ENCODE measurements at regions not wholly inside any gene's neighbourhood (a gene's known extent, or its start where the extent isn't known, plus 50 kb on each side); places are given as distances from the start of the nearest gene placed in this dataset.

DNA sequence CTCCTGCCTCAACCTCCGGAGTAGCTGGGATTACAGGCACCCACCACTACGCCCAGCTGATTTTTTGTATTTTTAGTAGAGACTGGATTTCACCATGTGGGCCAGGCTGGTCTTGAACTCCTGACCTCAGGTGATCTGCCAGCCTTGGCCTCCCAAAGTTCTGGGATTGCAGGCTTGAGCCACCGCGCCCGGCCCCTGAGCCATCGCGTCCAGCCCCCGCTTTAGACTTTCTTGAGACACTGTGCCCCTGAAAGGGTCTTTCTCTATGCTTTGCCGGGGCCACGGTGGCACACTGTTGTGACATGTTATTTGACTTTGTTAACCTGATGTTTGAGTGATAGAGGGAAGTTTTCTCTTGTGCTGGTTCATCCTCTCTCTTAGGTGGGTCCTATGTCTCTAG lies 186.4 kb downstream of the BTG1 start:
- no peak for DNase-seq

DNA sequence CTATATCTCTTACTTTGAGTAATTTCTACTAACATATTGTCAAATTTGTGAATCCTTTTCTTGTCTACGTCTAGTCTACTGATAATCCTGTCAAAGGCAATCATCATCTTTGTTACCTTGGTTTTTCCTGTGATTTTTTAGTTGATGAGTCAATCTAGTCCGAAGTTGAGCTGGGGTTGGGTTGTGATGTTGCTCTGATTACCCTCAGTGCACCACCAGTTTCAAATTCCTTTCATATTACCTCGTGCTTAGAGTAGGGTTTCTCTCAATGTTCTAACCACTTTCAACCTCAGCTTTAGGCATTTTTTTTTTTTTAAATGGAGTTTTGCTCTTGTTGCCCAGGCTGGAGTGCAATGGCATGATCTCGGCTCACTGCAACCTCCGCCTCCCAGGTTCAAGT lies 186.8 kb downstream of the BTG1 start:
- peak; percentile 84 for DNase-seq

DNA sequence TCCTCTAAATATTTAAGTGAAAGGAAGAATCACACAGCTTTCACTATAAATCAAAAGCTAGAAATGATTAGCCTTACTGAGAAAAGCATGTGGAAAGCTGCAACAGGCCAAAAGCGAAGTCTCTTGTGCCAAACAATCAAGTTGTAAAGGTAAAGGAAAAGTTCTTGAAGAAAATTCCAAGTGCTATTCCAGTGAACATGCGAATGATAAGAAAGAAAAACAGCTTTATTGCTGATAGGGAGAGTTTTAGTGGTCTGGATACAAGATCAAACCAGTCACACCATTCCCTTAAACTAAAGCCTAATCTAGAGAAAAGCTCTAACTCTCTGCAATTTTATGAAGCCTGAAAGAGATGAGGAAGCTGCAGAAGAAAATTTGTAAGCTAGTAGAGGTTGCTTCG lies 190.9 kb downstream of the BTG1 start:
- DNase-seq: no peak

DNA sequence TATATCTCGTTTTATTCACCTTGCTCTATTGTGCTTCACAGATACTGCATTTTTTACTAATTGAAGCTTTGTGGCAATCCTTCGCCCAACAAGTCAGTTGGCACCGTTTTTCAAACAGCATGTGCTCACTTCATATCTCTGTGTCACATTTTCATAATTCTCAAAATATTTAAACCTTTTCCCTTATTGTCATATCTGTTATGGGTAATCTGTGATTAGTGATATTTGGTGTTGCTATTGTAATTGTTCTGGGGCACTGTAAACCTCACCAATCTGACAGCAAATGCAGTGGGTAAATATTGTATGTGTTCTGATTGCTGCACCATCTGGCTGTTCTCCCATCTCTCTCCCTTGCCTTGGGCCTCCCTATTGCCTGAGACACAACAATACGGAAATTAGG lies 191.3 kb downstream of the BTG1 start:
- DNase-seq: no peak

DNA sequence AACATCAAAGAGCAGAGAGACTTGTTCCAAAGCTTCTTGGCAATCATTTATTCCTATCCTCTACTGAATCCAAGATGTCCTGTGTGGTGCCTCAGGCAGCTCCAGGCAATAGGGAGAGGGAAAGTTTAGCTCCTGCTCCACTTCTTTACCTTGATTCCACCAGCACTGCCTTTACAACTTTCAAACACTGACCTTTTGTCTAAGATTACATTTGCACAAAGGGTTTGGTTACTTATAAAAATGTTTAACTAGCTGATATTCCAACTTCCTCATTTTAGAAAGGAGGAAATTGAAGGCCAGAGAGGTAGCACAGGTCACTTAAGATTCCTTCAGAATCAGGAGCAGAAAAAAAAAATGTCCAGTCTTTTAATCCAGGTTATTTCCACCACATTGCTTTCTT lies 192.7 kb downstream of the BTG1 start:
- DNase-seq: no peak

DNA sequence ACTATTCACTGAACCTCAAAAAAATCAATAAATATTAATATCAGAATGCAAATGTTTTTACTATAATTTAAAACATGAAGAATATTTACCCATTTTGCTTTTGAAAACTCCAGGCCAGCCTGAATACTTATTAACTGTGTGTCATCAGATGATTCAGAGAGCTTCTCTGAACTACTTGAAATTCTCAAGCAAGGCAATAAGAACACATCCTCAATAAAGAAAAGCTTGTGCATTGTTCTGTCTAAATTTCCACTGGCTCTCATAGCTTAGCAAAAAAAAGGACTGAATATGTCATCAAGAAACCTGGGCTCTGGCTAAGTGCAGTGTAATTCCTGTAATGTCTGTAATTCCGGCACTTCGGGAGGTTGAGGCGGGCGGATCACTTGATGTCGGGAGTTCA lies 194.1 kb downstream of the BTG1 start:
- DNase-seq: peak; percentile 21

DNA sequence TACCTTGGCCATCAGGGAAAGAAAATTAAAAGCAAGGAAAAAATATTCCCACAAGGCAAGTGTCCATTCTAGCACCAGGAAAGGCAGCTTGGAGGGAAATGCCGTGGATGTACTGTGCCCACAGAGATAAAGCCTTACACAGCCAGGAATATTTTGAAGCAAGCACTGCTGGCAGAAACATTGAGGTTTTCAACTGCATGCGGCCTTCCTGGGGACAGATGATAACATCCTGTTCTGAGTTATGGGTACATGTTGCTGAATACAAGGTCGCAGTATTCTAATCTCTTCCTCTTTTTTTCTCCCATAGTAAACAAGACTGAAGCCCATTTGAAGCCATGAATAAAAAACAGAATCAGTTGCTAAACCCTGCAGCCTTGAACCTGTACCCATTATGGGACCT lies 197.1 kb downstream of the BTG1 start:
- no peak for DNase-seq

DNA sequence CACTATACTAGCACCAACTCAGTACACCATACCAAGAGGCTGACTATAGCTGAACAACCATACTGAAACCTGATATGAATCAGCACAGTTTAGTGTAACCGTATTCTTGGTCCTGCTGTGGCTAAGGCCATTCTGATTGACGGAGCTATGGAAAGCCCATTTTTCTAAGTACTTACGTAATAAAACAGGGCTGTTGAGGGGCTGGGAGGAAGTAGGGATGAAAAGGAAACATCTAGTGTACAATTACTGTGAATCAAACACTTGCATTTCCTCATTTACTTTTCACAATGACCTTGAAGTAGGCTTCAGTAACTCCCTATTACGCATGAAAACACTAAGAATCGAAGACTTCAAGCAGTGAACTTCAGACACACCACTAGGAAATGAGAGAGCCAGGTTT lies 198.2 kb downstream of the BTG1 start:
- DNase-seq: no peak

DNA sequence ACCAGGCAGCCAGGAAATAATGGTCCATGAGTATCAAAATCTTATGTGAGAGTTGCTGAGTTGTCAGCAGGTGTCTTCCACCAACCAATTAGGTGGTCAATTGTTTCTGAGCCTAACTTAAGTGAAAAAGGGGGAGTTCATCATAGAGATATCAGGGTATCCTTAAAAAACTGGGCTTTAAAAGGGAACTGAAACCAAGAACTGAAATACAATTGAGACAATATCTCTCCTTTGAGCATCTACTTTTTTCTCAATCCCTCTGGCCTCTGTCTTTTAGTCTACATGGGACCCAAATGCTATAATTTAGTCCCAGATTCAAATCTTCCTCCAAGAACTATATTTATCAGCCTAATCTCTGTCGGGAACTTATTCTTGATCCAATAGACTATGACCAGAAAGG lies 201.0 kb downstream of the BTG1 start:
- no peak for DNase-seq

DNA sequence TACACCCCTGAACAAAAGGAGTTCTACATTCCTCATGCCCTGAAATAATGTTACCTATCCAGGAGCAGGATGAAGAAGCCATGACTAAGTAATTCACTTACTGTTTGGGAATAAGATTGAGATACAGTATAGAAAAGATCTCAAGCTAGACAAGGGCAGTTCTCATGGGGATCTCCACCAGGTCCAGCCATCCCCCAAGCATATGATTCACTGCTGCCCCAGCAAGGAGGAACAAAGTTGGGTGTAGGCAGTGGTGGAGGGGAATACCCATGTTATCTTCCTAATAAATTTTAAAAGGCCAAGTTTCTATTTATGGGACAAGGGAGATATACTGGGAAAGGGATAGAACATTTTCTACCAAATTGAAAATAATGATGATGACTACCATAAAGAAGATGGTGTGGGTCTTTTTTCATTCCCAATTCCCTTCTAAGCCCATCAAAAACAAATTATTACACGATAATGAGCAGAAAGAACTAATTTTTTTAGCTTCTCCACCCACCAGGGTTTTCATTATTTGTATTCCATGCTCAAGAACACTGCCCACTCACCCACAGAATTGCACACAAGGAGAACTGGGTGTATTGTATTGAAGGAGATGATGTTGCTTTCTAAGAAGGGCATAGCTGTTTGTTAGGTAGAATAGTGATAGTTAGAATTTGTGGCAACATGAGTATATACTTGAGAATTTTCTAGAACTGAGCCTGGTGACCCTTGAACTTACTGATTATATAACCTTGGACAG lies 204.6 kb downstream of the BTG1 start:
- no peak for DNase-seq

DNA sequence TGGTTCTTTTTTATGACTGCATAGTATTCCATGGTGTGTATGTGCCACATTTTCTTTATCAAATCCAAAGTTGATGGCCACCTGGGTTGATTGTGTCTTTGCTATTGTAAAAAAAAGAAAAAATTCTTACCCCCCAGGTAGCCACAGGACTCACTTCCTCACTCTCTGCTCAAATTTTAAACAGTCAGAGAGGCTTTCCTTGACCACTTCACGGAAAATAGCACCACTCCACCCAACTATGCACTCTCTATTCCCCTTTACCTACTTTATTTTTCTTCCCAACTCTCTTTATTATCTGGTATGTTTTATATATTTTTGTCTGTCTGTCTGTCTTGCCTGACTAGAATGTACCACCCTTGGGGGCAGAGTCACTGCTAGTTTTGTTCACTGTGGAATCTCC lies 205.3 kb downstream of the BTG1 start:
- DNase-seq: no peak

DNA sequence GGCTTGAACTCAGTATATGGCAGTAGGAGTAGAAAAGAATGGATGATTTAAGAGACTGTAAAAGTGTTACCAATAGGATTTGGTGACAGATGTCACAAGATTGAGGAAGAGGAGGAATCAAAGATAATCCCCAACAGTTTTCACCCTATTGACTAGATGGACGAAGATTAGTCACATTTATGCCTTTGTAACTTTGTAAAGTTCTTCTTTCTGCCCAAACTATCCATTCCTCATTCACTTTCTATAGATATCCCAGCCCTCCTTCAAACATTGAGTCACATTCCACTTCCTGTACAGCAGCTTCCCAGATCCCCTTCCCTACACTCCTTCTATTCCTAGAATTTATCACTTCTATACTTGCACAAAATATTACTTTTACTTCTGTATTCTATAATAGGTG lies 207.9 kb downstream of the BTG1 start:
- DNase-seq: no peak

DNA sequence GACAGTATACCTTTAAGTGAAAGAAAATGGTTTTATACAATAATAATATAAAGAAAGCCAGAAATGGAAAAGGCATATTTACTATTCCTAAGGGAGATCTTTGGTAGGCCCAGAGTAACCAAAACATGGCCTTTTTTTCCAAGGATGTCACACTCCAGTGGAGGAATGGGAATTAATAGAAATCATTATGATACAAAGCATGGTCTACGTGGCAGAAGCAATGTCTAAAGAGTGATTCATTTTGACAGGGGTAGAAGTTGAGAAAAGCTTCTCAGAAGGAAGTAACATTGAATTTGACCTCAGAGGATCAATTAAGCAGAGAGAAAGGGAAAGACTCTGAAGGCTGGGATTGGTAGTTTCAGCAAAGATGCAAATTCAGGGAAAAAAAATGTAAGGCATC lies 208.6 kb downstream of the BTG1 start:
- DNase-seq: no peak

DNA sequence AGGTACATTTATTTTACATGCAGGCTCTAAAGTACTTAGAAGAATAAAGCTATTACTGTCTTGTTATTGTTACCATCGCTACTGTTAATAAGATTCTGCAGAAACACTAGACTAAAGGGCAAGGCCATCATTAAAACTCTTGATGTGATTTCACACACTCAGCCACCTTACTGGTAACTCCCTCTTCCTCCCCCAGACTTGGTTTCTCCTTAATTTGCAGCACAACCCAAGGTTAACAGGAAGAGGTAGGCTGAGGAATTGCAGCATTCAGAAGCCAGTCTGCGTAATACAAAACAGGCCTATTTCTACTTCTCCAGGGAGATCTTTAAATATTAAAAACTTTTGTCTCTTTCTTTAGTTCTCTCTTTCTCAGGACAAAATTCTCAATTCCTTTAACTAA lies 210.3 kb downstream of the BTG1 start:
- no peak for DNase-seq

DNA sequence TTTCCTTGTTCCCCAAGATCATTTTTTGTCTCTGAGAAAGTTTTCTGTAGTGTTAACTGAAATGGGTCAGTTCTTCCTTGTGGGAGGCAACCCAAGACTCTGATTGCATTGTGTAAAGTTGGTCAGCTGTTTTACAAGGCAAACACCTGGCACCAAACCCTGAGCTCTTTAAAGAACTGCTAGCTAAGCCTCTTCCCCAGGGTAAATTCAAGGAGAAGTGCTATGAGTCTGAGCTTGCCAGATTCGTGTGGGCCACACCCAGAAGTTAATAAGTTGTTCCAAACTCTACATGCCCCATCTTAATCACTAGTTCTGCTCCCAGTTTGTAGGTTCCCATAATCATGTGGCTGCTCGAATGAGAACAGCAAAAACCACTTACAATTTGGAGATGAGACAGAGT lies 214.5 kb downstream of the BTG1 start:
- DNase-seq: no peak

DNA sequence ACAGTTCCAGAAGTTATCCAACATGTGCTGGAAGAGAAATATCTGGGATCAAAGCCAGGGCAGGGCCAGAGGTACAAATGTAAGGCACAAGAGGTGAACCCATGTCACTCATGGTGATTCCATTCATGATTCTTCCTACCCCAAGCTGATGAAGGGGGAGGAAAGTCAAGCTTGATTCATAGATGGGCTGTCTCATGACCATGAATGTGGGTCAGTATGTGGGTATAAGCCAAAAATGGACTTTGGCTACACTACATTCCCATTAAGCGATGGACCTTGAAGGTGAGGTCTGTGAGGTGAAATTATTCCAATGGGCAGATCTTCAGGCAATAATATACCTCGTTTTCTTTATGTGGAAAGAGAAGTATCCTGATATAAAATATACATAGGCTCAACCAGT lies 217.1 kb downstream of the BTG1 start:
- DNase-seq: no peak

DNA sequence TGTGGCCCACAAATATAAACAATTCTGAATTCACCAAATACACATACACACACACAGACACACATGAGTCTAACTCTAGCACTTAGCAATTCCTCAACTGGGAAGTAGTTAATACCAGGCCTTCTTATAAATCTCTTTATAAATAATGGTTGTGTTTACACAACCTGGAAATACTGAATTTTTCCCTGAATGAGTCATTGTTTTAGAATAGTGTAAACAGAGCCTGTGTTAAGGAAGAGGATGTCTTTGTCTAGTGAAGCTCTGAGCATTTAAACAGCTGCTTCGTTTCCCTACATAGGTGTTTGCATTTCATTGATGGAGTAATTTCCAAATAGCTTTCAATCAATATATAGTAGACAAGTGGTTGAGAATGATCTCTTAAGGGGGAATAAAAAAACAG lies 218.8 kb downstream of the BTG1 start:
- DNase-seq: peak; percentile 31

DNA sequence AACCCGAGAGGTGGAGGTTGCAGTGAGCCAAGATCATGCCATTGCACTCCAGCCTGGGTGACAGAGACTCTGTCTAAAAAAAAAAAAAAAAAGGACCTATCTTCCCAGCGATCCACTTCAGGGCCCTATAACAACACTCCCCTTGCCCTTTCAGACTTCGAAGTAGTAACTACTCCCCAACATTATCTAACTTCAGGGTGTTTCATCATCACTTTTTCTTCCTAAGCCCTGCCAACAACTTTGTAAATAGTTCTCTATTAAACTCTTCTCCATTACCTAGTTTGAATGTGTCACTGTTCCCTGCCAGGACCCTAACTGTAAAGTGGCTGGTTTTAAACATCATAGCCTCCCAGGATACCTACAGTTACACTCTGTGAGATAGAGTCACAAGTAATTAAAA lies 220.8 kb downstream of the BTG1 start:
- no peak for DNase-seq

DNA sequence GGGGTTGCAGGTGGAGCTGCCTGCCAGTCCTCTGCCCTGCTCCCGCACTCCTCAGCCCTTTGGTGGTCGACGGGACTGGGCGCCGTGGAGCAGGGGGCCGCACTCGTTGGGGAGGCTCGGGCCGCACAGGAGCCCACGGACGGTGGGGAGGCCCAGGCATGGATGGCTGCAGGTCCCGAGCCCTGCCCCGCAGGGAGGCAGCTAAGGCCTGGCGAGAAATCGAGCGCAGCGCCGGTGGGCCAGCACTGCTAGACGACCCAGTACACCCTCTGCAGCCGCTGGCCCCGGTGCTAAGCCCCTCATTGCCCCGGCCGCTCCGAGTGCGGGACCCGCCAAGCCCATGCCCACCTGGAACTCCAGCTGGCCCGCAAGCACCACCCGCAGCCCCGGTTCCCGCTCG lies 221.8 kb downstream of the BTG1 start:
- no peak for DNase-seq

DNA sequence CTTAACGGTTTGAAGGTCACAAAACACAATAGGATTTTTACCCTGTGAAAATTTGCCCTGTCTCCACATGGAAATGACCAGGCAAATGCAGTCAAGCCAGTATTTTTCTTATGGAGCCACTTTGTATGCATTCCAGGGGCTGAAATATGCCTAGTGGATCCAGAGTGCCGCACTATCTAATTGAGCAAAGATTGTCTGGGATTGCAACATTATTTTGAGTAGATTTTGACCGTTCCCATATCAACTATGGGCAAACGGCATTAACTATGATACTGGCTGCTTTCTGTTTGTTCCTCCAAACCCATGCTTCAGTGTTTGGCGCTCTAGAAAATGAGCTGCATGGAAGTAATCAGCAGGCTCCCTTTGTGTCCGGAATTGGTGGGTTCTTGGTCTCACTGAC lies 223.0 kb downstream of the BTG1 start:
- no peak for DNase-seq

DNA sequence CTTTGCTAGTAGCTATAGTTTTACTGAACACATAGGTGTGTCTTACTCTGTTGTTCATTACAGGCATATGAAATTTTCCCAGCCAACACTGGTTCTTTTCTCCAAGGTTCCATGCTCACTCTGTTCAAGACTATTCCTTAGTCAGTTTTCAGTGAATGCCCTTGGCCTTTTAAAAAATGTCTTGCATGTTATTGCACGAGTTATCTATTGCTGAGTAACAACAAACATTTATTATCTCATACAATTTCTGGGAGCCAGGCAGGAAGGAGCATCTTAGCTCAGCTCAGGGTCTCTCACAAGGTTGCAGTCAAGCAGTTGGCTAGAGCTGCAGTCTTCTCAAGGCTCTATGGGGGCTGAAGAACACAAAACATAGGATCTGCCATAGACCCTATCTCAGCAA lies 223.5 kb downstream of the BTG1 start:
- DNase-seq: no peak

DNA sequence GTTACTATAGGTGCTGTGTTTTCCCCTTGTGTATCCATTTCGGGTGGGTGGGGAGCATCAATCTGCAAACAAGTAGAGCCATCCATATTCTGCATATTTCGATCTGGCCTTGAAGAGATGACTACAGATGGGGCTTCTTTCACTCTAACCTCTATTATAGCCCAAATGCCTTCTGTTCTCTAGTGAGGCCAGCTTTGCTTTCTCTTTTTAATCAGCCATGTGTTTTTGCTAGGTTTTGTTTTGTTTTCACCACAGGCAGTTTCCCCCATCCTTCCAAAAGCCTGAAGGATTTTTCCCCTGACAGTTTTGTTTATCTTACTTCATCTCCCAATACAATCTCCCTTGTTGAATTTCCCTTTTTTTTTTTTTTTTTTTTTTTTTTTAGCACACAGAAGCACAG lies 224.1 kb downstream of the BTG1 start:
- no peak for DNase-seq

DNA sequence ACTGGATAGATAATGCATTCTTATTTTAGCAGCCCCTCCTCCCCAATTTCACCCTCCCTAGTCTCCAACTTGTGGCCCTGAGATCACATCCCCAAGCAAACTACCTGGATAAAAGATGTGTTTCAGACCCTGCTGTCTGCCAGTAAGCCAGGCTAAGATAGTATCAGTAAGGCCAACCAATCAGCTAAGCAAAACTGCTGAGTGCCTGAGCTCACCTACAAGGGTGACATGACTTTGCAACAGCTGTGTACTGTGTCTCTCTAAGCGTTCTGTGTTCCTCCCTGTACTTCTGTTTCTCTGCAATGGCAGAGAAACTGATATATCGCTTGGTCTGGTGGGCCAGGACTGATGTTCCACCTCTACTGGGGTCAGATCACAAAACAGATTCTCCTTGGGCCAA lies 224.9 kb downstream of the BTG1 start:
- DNase-seq: no peak

DNA sequence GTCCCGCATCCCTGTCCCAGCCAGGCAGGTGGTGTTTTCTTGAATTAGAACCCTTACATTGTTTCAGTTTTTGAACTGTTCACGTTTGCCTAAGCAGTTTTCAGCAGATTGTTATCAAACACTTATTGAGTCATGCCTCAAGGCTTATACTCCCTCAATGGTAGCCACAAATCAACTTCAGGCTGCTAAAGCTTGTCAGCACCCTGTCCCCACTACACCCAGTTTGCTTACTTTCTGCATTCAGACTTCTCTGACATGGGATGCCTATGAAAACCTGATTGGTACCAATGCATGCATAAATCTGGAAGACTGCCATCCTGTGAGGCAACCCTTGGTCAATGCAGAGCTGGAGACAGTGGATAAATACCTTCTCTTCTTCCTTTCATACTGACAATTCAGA lies 225.4 kb downstream of the BTG1 start:
- DNase-seq: peak; percentile 93

DNA sequence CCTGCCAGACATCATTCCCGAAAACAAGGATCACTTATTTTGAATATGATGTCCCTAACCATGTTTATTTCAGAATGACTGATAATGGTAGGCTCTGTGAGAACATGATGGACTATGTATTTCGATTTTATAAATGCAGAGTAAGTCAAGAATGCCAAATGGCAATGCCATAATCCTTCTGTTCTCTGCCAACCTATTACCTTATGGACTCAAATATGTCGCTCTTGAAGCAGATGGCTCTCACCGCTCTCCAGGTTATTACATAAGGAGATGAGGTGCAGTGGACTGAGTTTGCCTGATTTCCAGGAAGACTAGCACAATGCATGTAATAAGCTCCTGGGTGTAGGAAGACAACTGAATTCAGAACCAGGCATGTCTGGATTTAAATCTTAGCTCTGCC lies 227.2 kb downstream of the BTG1 start:
- no peak for DNase-seq

DNA sequence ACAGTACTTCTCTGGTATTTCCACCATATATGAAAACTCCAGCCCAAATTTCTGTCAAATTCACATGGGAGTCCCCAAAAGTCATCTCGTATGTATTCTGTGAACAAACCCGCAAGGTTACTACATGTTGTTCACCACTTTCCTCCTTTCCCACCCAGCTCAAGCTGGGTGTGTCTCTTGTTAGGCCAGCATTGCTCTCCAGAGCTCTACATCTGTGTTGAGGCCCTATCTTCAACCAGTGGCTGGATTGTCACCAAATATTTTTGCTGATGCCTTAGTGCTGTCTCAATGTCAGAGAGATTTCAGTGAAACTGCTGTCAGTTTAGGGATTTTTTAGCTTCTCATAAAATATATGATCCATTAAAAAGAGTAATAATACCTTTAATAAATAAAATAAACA lies 230.9 kb downstream of the BTG1 start:
- no peak for DNase-seq
